Stimulated activated naive CD8-positive, alpha-beta T cell treated with anti-CD3 and anti-CD28 coated beads, Interleukin-15, Interleukin-2, amounts not matched to agents 100 ng/mL and 50 ng/mL, for 24 hours (primary cell): ENCODE measurements at regions not wholly inside any gene's neighbourhood (a gene's known extent, or its start where the extent isn't known, plus 50 kb on each side); places are given as distances from the start of the nearest gene placed in this dataset.

Source experiments
- H3K27ac Mint-ChIP-seq: one replicate; pipeline ENCODE4 v1.8.0; 2021; ENCODE audit warnings: mild to moderate bottlenecking, mixed read lengths
- H3K27me3 Mint-ChIP-seq: one replicate; pipeline ENCODE4 v1.8.0; 2021; ENCODE audit warnings: mixed read lengths
- H3K36me3 Mint-ChIP-seq: one replicate; pipeline ENCODE4 v1.8.0; 2021; ENCODE audit warnings: low read depth, mixed read lengths
- H3K4me1 Mint-ChIP-seq: one replicate; pipeline ENCODE4 v1.8.0; 2021; ENCODE audit warnings: low read depth, mixed read lengths
- H3K4me3 Mint-ChIP-seq: one replicate; pipeline ENCODE4 v1.8.0; 2021; ENCODE audit warnings: mild to moderate bottlenecking, mixed read lengths
- H3K9me3 Mint-ChIP-seq: one replicate; pipeline ENCODE4 v1.8.0; 2021; ENCODE audit warnings: mixed read lengths

DNA sequence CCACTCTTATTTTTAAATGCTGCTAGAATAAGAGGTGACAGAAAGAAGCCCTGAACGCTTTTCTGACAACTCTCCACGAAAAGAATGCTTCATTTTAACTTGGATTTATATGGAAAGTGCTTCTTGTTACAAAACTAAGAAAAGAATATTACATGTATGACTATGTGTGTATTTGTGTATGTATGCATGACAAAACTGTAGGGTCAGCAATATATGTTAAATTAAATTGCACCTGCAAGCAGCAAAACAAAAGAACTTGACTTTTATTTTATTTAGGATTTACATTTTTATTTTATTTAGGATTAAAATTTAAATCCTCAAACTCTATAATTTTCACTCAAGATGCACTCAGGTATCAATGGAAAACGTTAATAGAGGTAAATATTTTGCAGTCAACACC is 187.1 kb downstream of the NR4A2 start:
- Mint-ChIP-seq H3K4me3 (no peak overlapping the region), H3K4me1 (no peaks in the 10 kb centered on the region), H3K27me3 (no peaks in the 10 kb centered on the region), H3K36me3 (no peaks in the 10 kb centered on the region), H3K27ac (no peak overlapping the region), H3K9me3 (no peaks in the 10 kb centered on the region)

DNA sequence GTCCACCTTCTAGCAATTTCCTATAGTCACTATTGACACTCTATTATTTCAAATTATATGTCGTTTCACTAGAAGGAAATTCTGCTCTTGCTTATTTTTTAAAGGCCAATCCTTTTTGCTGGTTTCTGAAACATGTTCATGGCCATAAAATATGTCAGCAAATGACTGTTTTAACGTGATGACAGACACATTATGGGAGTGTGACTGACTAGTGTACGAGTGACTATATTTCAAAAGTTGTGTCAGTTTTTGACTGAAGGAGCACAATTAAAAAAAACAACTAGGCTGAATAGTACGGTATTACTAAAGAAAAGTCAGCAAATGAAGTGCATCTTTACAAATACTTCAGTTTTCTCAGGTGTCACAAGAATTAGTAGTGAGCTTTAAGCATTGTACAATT is 196.0 kb downstream of the NR4A2 start:
- no peak overlapping the region for H3K27ac Mint-ChIP-seq
- H3K4me1 Mint-ChIP-seq: no peaks in the 10 kb centered on the region
- H3K27me3 Mint-ChIP-seq: no peaks in the 10 kb centered on the region
- no peaks in the 10 kb centered on the region for H3K9me3 Mint-ChIP-seq
- H3K4me3 Mint-ChIP-seq: no peak overlapping the region
- H3K36me3 Mint-ChIP-seq: no peaks in the 10 kb centered on the region

DNA sequence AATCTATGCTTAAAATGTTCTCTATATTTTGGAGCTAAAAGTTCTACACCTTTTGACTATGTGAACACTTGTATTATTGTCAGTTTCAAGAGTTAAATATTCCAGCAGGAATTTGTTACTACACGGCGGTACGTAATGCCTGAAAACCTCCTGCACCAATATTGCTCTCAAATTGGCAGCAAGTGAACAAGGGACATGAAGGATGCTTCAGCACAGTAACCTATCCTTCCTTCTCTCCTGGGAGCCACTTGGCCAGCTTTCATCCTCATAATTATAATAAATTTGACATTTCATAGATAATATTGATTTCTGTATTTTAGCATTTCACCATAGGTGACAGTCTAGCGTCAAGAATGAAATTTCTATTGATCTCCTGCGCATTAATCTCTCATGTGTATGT is 197.6 kb downstream of the NR4A2 start:
- no peak overlapping the region for H3K27ac Mint-ChIP-seq
- no peak overlapping the region for H3K4me3 Mint-ChIP-seq
- peaks cover under 1% of the 10 kb centered on the region for H3K27me3 Mint-ChIP-seq
- H3K9me3 Mint-ChIP-seq: no peaks in the 10 kb centered on the region
- H3K4me1 Mint-ChIP-seq: no peaks in the 10 kb centered on the region
- H3K36me3 Mint-ChIP-seq: no peaks in the 10 kb centered on the region

DNA sequence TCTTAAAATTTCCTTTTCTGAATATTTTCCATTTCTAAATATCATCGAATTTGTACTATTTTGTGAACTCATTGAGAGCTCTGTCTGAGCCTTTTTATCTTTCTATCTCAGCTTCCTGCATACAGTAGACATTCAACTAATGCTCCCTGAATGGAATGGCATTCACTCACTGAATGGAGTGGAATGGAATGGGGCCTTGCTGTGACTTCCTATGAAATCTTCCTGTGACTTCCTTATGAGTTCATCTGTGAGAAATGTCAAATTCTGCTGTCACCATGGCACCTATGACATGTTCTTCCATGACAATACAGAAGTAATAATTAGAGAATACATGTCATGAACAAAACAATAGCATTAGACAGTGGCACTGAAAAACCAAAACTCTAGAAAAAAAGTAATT is 199.6 kb downstream of the NR4A2 start:
- H3K27ac Mint-ChIP-seq: no peak overlapping the region
- peaks cover 6% of the 10 kb centered on the region for H3K27me3 Mint-ChIP-seq
- no peaks in the 10 kb centered on the region for H3K36me3 Mint-ChIP-seq
- H3K4me1 Mint-ChIP-seq: no peaks in the 10 kb centered on the region
- no peaks in the 10 kb centered on the region for H3K9me3 Mint-ChIP-seq
- H3K4me3 Mint-ChIP-seq: no peak overlapping the region

DNA sequence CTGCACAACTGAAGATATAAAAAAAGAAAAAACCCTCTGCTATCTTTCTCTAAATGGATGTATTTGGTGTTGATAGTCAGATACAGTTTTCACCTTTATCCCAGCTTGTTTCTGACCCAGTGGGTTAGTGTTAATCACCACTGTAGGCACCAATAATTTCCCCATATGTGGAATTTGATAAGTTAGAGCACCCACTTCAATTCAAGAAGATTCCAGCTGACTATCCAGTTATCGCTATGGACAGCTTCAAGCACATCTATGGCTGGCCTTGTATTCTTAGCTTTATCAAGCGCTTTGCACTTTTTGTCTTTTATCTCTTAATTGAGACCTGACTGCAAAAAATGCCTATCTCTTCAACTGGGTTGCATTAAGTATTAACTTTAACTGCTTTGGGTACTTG is 200.4 kb downstream of the NR4A2 start:
- Mint-ChIP-seq H3K4me3 (no peak overlapping the region), H3K36me3 (no peaks in the 10 kb centered on the region), H3K9me3 (no peaks in the 10 kb centered on the region), H3K27me3 (peaks cover 6% of the 10 kb centered on the region), H3K27ac (no peak overlapping the region), H3K4me1 (no peaks in the 10 kb centered on the region)

DNA sequence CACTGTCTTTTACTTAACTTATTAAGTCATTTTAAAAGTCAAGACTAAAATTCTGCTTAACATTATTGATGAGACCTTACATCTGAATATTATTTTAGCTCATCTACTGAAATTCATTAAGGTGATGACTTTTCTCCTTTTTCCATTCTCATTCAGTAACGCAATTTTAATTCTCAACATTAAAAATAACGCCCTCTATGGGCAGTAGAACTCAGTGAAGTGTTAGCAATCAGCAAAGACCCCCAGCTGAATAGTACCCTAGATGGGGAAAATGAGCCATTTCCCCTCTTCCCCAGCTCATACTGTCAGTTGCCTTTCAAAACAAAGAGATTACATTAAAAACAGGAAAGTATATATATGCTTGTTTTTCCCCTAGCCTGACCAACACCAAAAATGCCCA is 203.3 kb downstream of the NR4A2 start:
- no peaks in the 10 kb centered on the region for H3K36me3 Mint-ChIP-seq
- no peak overlapping the region for H3K4me3 Mint-ChIP-seq
- H3K9me3 Mint-ChIP-seq: no peaks in the 10 kb centered on the region
- H3K4me1 Mint-ChIP-seq: no peaks in the 10 kb centered on the region
- no peak overlapping the region for H3K27ac Mint-ChIP-seq
- peaks cover 6% of the 10 kb centered on the region for H3K27me3 Mint-ChIP-seq

DNA sequence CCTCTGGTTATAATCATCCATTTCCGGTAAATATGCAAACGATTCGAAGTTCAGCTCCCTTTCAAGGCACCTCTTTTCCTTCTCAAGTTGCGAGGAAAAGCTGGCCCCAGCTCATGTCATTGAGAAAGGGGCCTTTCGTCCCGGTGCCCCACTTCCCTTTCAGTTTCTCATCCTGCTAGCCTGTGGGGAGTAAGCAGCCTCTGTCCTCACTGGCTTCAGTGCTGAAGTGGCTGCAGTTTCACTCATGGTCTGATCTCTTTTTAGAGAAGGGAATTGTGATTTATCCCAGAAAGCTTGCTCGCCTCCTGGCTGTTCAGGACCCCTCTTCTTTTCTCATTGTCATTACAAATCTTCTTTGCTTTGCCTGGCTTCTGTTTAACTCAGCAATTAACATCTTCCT is 207.5 kb downstream of the NR4A2 start:
- Mint-ChIP-seq H3K27ac (no peak overlapping the region), H3K4me1 (no peaks in the 10 kb centered on the region), H3K4me3 (no peak overlapping the region), H3K9me3 (peaks cover 6% of the 10 kb centered on the region), H3K36me3 (no peaks in the 10 kb centered on the region), H3K27me3 (peaks cover 10% of the 10 kb centered on the region)

DNA sequence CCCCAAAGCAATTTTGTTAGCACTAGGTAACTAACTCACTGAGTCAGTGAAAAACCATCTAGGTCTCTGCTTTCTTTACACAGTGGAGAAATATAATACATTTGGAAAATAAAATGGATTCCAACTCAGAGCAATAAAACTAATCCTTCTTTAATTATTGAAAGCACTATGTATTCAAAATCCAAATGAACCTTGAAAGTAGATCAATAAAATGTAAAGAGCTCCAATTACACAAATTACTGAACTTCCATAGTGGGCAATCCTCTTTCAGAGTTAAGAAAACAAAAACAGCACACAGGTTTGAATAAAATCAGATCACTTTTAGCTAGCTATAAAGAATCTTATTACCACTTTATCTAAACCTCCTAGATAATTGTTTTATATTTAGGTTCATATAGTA is 208.1 kb downstream of the NR4A2 start:
- H3K9me3 Mint-ChIP-seq: peaks cover 6% of the 10 kb centered on the region
- no peaks in the 10 kb centered on the region for H3K4me1 Mint-ChIP-seq
- H3K27me3 Mint-ChIP-seq: peaks cover 6% of the 10 kb centered on the region
- H3K27ac Mint-ChIP-seq: no peak overlapping the region
- no peak overlapping the region for H3K4me3 Mint-ChIP-seq
- H3K36me3 Mint-ChIP-seq: no peaks in the 10 kb centered on the region

DNA sequence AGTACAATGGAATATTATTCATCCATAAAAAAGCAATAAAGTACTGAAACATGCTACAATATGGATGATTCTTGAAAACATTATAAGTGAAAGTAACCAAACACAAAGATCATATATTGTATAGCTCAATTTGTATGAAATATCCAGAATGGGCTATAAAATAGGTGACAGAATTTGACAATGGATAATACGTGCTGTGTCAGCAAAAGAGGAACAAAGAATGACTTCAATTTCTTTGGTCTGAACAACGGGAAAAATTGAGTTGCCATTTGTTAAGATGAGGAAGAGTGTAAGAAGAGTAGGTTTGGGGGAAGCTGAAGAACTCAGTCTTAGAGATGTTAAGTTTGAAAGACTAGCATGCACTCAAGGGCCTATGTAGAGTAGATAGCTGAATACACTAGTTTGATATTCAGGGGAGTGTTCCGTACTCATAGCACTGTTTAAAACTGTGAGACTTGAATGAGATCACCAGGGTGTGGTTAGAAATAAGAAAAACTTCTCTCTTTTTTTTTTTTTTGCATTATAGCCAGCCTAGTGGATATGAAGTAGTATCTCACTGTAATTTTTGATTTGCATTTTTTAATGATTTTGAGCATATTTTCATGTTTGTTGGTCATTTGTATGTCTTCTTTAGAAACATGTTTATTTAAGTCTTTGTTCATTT is 213.6 kb downstream of the NR4A2 start:
- H3K4me1 Mint-ChIP-seq: no peaks in the 10 kb centered on the region
- no peaks in the 10 kb centered on the region for H3K36me3 Mint-ChIP-seq
- peaks cover 4% of the 10 kb centered on the region for H3K27me3 Mint-ChIP-seq
- H3K9me3 Mint-ChIP-seq: peaks cover 6% of the 10 kb centered on the region
- no peak overlapping the region for H3K4me3 Mint-ChIP-seq
- no peak overlapping the region for H3K27ac Mint-ChIP-seq

DNA sequence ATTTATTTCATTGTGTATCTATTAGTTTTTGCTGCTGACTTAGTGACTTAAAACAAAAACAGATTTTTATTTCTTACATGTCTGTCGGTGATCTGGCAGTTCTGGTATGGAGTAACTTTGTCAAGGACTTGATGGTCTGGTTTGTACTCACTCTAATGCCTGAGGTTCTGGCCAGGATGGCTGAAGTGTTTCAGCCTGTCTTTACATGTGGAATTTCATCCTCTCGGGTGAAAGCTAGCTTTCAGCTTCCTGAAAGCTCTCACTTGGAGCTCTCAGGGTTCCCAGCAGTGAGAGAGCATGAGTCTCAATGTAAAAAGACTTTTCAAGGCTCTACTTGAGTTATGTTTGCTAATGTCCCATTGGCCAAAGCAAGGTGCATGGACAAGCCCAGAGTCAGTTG is 216.4 kb downstream of the NR4A2 start:
- no peak overlapping the region for H3K4me3 Mint-ChIP-seq
- peaks cover 6% of the 10 kb centered on the region for H3K9me3 Mint-ChIP-seq
- H3K36me3 Mint-ChIP-seq: no peaks in the 10 kb centered on the region
- H3K27ac Mint-ChIP-seq: no peak overlapping the region
- H3K27me3 Mint-ChIP-seq: peaks cover 4% of the 10 kb centered on the region
- no peaks in the 10 kb centered on the region for H3K4me1 Mint-ChIP-seq

DNA sequence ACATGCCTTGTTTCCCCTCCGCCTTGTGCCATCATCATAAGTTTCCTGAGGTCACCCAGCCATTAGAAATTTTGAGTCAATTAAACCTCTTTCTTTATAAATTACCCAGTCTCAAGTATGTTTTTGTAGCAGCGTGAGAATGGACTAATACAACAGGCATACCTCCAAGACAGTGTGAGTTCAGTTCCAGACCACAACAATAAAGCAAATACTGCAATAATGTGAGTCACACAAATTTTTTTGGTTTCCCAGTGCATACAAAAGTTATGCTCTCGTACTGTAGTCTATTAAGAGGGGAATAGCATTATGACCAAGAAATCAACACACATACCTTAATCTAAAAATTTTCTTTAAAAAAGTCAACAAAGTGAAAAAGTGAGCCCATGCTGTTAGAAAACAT is 217.2 kb downstream of the NR4A2 start:
- no peak overlapping the region for H3K27ac Mint-ChIP-seq
- no peak overlapping the region for H3K4me3 Mint-ChIP-seq
- no peaks in the 10 kb centered on the region for H3K36me3 Mint-ChIP-seq
- no peaks in the 10 kb centered on the region for H3K27me3 Mint-ChIP-seq
- no peaks in the 10 kb centered on the region for H3K4me1 Mint-ChIP-seq
- no peaks in the 10 kb centered on the region for H3K9me3 Mint-ChIP-seq

DNA sequence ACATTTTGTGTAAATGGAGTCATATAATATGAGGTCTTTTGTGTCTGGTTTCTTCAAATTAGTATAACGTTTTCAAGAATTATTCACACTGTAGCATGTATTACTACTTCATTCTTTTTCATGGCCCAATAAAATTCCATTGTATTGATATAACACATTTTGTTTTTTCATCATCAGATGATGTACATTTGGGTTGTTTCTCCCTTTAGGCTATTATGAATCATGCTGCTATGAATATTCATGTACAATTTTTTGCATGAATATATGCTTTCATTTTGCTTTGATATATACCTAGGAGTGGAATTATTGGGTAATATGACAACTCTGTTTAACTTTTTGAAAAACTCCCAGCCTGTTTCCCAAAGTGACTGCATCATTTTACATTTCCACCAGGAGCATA is 220.2 kb downstream of the NR4A2 start:
- Mint-ChIP-seq H3K9me3 (no peaks in the 10 kb centered on the region), H3K4me3 (no peak overlapping the region), H3K36me3 (no peaks in the 10 kb centered on the region), H3K4me1 (no peaks in the 10 kb centered on the region), H3K27ac (no peak overlapping the region), H3K27me3 (no peaks in the 10 kb centered on the region)

DNA sequence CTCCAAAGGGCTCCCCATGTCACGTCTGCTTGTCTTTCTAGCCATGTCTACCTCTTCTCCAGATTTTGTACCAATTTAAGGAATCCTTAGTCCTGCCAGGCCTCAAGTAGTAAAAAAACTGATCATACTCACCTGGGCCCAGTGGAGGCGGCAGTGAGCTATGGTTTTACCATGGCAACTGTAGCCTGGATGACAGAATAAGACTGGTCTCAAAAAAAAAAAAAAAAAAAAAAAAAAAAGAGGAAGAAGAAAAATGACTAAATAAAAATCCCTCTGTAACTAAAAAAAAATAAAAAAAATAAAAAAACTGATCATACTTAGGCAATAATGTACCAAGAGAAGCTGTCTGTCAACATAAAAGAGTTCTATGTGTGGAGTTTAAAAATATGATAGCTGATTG is 221.6 kb downstream of the NR4A2 start:
- Mint-ChIP-seq H3K4me3 (no peak overlapping the region), H3K9me3 (no peaks in the 10 kb centered on the region), H3K36me3 (no peaks in the 10 kb centered on the region), H3K27ac (no peak overlapping the region), H3K27me3 (no peaks in the 10 kb centered on the region), H3K4me1 (no peaks in the 10 kb centered on the region)

DNA sequence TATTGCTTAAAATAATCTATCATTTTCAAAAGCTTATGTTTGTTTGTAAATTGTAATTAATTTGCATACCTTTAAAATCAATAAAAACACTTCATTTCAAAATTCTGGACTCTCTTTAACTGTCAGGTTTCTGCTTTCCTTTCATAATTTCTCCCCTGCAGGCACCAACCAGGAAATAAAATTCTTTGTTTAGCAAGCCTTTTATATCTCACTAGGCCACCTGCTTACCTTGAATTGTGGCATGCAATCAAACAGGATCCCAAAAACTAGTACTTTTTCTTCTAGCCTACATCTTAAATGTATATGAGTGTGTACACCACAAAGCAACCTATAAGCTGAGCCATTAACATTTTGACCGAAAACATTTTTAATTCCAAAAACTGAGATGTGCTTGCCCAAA is 233.1 kb downstream of the NR4A2 start:
- no peak overlapping the region for H3K27ac Mint-ChIP-seq
- H3K4me3 Mint-ChIP-seq: no peak overlapping the region
- peaks cover 4% of the 10 kb centered on the region for H3K27me3 Mint-ChIP-seq
- no peaks in the 10 kb centered on the region for H3K4me1 Mint-ChIP-seq
- H3K9me3 Mint-ChIP-seq: no peaks in the 10 kb centered on the region
- no peaks in the 10 kb centered on the region for H3K36me3 Mint-ChIP-seq

DNA sequence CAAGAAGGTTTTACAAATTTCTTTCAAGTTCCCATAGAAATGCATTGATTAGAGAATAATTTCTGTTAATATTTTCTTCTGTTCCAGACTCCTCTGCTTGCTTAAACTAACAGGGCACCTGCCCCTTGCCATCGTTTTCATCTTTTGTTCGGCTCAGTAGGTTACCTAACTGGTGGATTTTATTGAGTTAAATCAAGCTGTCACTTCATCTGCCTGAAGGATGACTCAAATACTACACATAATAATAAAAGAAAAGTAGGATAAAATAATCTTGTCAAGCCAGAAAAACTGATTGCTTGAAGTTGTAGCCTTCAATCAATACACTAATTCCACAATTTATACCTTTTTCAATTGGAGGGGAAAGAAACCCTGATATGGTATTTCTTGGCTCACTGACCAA is 234.0 kb downstream of the NR4A2 start:
- Mint-ChIP-seq H3K36me3 (no peaks in the 10 kb centered on the region), H3K9me3 (no peaks in the 10 kb centered on the region), H3K4me1 (no peaks in the 10 kb centered on the region), H3K4me3 (no peak overlapping the region), H3K27ac (no peak overlapping the region), H3K27me3 (peaks cover 4% of the 10 kb centered on the region)

DNA sequence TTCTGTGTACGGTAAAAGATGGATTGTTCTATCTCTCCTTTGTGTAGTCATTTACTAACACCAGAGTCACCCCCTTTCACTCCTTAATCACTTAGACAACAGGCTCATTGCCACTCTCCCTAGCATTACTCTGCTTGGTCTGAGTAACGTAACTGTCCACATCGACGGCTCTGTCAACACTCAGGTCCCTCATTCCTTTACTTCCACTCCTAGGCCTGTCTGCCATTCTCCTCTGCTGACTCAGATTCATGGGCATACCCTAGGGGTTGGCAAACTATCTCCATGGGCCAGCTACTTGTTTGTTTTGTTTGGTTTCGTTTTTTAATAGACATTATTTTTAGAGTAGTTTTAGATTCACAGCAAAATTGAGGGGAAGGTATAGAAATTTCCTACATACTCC is 243.9 kb downstream of the NR4A2 start:
- H3K36me3 Mint-ChIP-seq: no peaks in the 10 kb centered on the region
- H3K27ac Mint-ChIP-seq: no peak overlapping the region
- no peaks in the 10 kb centered on the region for H3K9me3 Mint-ChIP-seq
- H3K4me3 Mint-ChIP-seq: no peak overlapping the region
- H3K4me1 Mint-ChIP-seq: no peaks in the 10 kb centered on the region
- no peaks in the 10 kb centered on the region for H3K27me3 Mint-ChIP-seq
